Activated CD8-positive, alpha-beta memory T cell treated with anti-CD3 and anti-CD28 coated beads, Interleukin-2, amount 10 ng/mL, durations not matched to agents 7 days and 5 days (primary cell): ENCODE measurements at regions not wholly inside any gene's neighbourhood (a gene's known extent, or its start where the extent isn't known, plus 50 kb on each side); places are given as distances from the start of the nearest gene placed in this dataset.

Experiments used
- ATAC-seq: fragments of 150-1000 bp; cut with Tn5 transposase; one replicate; pipeline ENCODE4 v1.10.0; 2021; ENCODE audit warnings: moderate library complexity
- CTCF ChIA-PET: fragments of 350-600 bp; sonication (Branson Sonifier 250); formaldehyde crosslinking; loops from one replicate; lab custom pipeline; 2021; ENCODE audit warnings: antibody characterized with exemption; lab: Charles Lee
- DNase-seq: peaks from one replicate; pipeline ENCODE4 v3.0.0-alpha.2; 2020
- H3K27ac Mint-ChIP-seq: one replicate; pipeline ENCODE4 v1.8.0; 2021; ENCODE audit warnings: mild to moderate bottlenecking, mixed read lengths
- H3K27me3 Mint-ChIP-seq: one replicate; pipeline ENCODE4 v1.8.0; 2021; ENCODE audit warnings: mixed read lengths
- H3K36me3 Mint-ChIP-seq: one replicate; pipeline ENCODE4 v1.8.0; 2021; ENCODE audit warnings: mild to moderate bottlenecking, mixed read lengths
- H3K4me1 Mint-ChIP-seq: one replicate; pipeline ENCODE4 v1.8.0; 2021; ENCODE audit warnings: mixed read lengths
- H3K4me3 Mint-ChIP-seq: one replicate; pipeline ENCODE4 v1.8.0; 2021; ENCODE audit warnings: mild to moderate bottlenecking, moderate library complexity, mixed read lengths
- H3K9me3 Mint-ChIP-seq: one replicate; pipeline ENCODE4 v1.8.0; 2022; ENCODE audit warnings: low read depth, mixed read lengths

GRCh38 chr20:4350096-4350495, 101.0 kb upstream of the ADRA1D start:
- CTCF ChIA-PET = no interaction called here
- no peak for ATAC-seq
- no peak for DNase-seq
- H3K9me3 Mint-ChIP-seq = peaks cover 8% of the 10 kb centered on the region
- H3K27me3 Mint-ChIP-seq = peaks cover 54% of the 10 kb centered on the region
- H3K27ac Mint-ChIP-seq = no peak overlapping the region
- H3K4me1 Mint-ChIP-seq = no peaks in the 10 kb centered on the region
- H3K4me3 Mint-ChIP-seq = no peak overlapping the region
- no peaks in the 10 kb centered on the region for H3K36me3 Mint-ChIP-seq

GRCh38 chr20:4344670-4345069, 95.6 kb upstream of the ADRA1D start:
- Mint-ChIP-seq H3K4me3 (no peak overlapping the region), H3K27me3 (peaks cover 60% of the 10 kb centered on the region), H3K36me3 (no peaks in the 10 kb centered on the region), H3K9me3 (no peaks in the 10 kb centered on the region), H3K4me1 (no peaks in the 10 kb centered on the region), H3K27ac (no peak overlapping the region)
- CTCF ChIA-PET = no interaction called here
- DNase-seq = no peak
- ATAC-seq = no peak

DNA sequence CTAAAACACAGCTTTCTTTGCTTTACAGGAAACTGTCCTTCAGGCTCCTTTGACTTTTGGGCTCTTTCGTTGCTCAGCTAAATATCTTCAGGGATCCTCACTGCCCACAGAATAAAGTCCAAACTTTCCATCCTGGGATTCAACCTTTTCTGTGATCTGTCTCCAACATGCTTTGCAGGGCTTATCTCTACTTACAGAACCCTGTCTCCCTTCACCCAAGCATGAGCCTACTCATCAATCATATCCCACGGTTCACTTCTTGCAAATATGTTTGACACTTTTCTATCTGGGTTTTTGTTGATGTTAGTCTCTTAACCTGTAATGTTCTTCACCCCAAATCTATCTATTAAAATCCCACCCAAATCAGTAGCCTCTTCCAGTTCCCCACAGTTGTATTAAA, 93.5 kb upstream of the ADRA1D start:
- CTCF ChIA-PET = no interaction called here
- Mint-ChIP-seq H3K4me3 (no peak overlapping the region), H3K27ac (no peak overlapping the region), H3K27me3 (peaks cover 57% of the 10 kb centered on the region), H3K36me3 (no peaks in the 10 kb centered on the region), H3K4me1 (no peaks in the 10 kb centered on the region), H3K9me3 (no peaks in the 10 kb centered on the region)
- DNase-seq (no peak), ATAC-seq (no peak)

DNA sequence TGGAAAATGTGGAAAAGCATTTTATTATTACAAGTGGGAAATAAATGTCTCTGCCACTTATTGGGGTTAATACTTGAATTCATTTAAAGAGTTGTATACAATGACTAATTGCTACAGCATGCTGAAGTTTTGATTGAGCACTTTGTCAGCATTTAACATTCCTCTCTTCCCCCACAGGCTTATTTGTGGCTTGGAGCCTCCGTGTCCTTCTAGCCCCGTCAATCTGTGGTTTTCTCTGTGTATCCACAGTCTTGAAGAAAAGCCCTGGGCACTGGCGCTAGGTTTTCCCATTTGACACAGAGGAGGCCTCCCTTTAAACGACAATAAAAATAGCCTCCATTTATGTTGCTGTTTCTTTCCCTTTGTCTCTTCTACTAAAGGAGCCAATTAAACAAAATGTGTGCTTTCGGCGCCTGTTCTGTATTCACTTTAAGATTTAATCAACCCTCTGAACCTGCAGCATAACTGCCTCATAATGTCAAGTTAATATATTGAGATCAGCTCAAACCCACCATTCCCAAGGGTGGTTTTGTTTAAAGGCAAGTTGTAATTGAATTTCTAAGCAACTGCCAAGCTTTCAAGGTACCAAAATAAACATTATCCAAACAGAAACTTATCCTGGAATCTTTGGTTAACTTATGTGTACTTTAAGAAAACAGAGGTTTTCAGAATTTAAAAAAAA, 92.9 kb upstream of the ADRA1D start:
- CTCF ChIA-PET = no interaction called here
- ATAC-seq = no peak
- Mint-ChIP-seq H3K27ac (no peak overlapping the region), H3K4me1 (no peaks in the 10 kb centered on the region), H3K9me3 (no peaks in the 10 kb centered on the region), H3K4me3 (no peak overlapping the region), H3K36me3 (no peaks in the 10 kb centered on the region), H3K27me3 (peaks cover 57% of the 10 kb centered on the region)
- no peak for DNase-seq

- H3K36me3 Mint-ChIP-seq = no peaks in the 10 kb centered on the region
- no peaks in the 10 kb centered on the region for H3K9me3 Mint-ChIP-seq
- H3K4me3 Mint-ChIP-seq = no peak overlapping the region
- peaks cover 32% of the 10 kb centered on the region for H3K27me3 Mint-ChIP-seq
- H3K27ac Mint-ChIP-seq = no peak overlapping the region
- DNase-seq (no peak), ATAC-seq (no peak)
- CTCF ChIA-PET = no interaction called here
- H3K4me1 Mint-ChIP-seq = no peaks in the 10 kb centered on the region
Measured at GRCh38 chr20:4335722-4336121, 86.6 kb upstream of the ADRA1D start.

GRCh38 chr20:4332121-4332860, 83.2 kb upstream of the ADRA1D start:
- CTCF ChIA-PET = no interaction called here
- Mint-ChIP-seq H3K4me1 (no peaks in the 10 kb centered on the region), H3K27ac (no peak overlapping the region), H3K36me3 (no peaks in the 10 kb centered on the region), H3K9me3 (no peaks in the 10 kb centered on the region), H3K4me3 (no peak overlapping the region), H3K27me3 (peaks cover 15% of the 10 kb centered on the region)
- ATAC-seq (no peak), DNase-seq (no peak)

DNA sequence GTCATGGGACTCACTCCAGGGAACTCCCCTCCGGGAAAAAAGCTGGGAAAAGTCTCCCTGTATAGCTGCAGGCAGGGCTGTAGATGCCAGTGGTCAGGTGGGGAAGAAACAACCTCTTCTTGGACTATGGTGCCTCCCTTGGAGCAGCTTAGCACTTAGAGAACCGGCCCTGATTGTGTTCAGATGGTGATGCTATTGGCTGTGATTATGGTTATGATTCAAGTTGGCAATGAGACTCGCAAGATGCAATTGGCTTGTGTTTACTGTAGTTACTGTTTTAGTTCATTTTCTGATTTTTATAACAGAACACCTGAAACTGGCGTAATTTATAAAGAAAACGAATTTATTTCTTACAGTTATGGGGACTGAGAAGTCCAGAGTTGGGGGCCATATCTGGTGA, 80.9 kb upstream of the ADRA1D start:
- no peaks in the 10 kb centered on the region for H3K4me1 Mint-ChIP-seq
- ATAC-seq = no peak
- H3K9me3 Mint-ChIP-seq = no peaks in the 10 kb centered on the region
- peaks cover 9% of the 10 kb centered on the region for H3K27me3 Mint-ChIP-seq
- no peak overlapping the region for H3K4me3 Mint-ChIP-seq
- H3K36me3 Mint-ChIP-seq = no peaks in the 10 kb centered on the region
- CTCF ChIA-PET = no interaction called here
- no peak for DNase-seq
- H3K27ac Mint-ChIP-seq = no peak overlapping the region

DNA sequence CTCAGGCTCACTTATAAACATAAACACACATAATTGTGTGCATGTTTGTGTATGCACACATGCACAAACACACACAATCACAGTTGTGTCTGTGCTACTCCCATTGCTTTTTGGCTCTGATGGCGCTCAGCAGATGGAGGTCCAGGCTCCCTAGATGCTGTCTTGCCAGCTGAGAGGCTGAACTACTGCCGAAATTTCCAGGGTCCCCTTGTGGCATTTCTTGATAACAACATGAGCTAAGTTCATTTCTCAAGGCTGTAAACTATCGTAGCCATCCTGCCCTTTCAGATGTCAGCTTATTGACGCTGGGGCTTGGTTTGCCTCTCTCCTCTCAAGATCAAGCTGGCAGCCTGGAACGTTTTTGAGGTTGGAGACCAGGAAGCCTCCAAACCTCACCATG, 80.1 kb upstream of the ADRA1D start:
- Mint-ChIP-seq H3K4me3 (no peak overlapping the region), H3K4me1 (no peaks in the 10 kb centered on the region), H3K36me3 (no peaks in the 10 kb centered on the region), H3K9me3 (no peaks in the 10 kb centered on the region), H3K27ac (no peak overlapping the region), H3K27me3 (peaks cover 10% of the 10 kb centered on the region)
- CTCF ChIA-PET = no interaction called here
- DNase-seq (no peak), ATAC-seq (no peak)

- no peak for DNase-seq
- Mint-ChIP-seq H3K9me3 (no peaks in the 10 kb centered on the region), H3K27ac (no peak overlapping the region), H3K4me1 (no peaks in the 10 kb centered on the region), H3K36me3 (no peaks in the 10 kb centered on the region), H3K27me3 (peaks cover 6% of the 10 kb centered on the region), H3K4me3 (no peak overlapping the region)
- no peak for ATAC-seq
- CTCF ChIA-PET = no interaction called here
Measured at GRCh38 chr20:4328541-4328940, 79.5 kb upstream of the ADRA1D start.

DNA sequence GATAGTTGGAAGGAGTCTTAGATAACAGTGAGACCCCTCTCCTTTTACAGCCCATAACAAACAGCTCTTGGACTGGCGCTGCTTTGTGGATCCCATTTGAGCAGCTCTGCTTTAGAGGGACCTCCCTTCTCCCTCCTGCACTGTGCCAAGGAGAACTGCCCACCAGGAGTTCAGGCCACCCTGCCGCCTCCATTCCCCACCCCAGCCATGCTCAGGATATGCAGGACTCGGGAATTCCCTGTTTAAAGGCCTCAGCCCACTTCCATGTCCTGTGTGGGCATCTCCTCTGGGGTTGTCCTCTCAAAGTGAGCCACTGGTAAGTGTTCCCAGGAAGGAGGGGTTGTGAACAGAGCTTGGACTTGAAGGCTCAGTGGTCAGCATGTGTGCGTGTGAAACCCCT, 78.9 kb upstream of the ADRA1D start:
- CTCF ChIA-PET = no interaction called here
- DNase-seq (no peak), ATAC-seq (no peak)
- Mint-ChIP-seq H3K9me3 (no peaks in the 10 kb centered on the region), H3K36me3 (no peaks in the 10 kb centered on the region), H3K4me1 (no peaks in the 10 kb centered on the region), H3K4me3 (no peak overlapping the region), H3K27ac (no peak overlapping the region), H3K27me3 (peaks cover 7% of the 10 kb centered on the region)

- H3K4me3 Mint-ChIP-seq = no peak overlapping the region
- H3K9me3 Mint-ChIP-seq = no peaks in the 10 kb centered on the region
- H3K4me1 Mint-ChIP-seq = no peaks in the 10 kb centered on the region
- peaks cover 8% of the 10 kb centered on the region for H3K27me3 Mint-ChIP-seq
- no peak overlapping the region for H3K27ac Mint-ChIP-seq
- no peaks in the 10 kb centered on the region for H3K36me3 Mint-ChIP-seq
- CTCF ChIA-PET = no interaction called here
- DNase-seq (no peak), ATAC-seq (no peak)
Measured at GRCh38 chr20:4326195-4327065, 77.3 kb upstream of the ADRA1D start.

GRCh38 chr20:4325548-4326187, 76.6 kb upstream of the ADRA1D start:
- DNase-seq (no peak), ATAC-seq (no peak)
- CTCF ChIA-PET = no interaction called here
- no peaks in the 10 kb centered on the region for H3K36me3 Mint-ChIP-seq
- no peak overlapping the region for H3K4me3 Mint-ChIP-seq
- H3K4me1 Mint-ChIP-seq = no peaks in the 10 kb centered on the region
- no peaks in the 10 kb centered on the region for H3K9me3 Mint-ChIP-seq
- peaks cover 8% of the 10 kb centered on the region for H3K27me3 Mint-ChIP-seq
- H3K27ac Mint-ChIP-seq = no peak overlapping the region

GRCh38 chr20:4324611-4325243, 75.6 kb upstream of the ADRA1D start:
- Mint-ChIP-seq H3K9me3 (no peaks in the 10 kb centered on the region), H3K27me3 (peaks cover 8% of the 10 kb centered on the region), H3K36me3 (no peaks in the 10 kb centered on the region), H3K4me1 (no peaks in the 10 kb centered on the region), H3K4me3 (no peak overlapping the region), H3K27ac (no peak overlapping the region)
- DNase-seq (no peak), ATAC-seq (no peak)
- CTCF ChIA-PET = interaction anchor here (0.6 kb wide), 1 partner anchor 96 kb away, joined by 4 read pairs; no protein-coding TSS in a partner anchor
